A549 (cell line): ENCODE measurements at regions not wholly inside any gene's neighbourhood (a gene's known extent, or its start where the extent isn't known, plus 50 kb on each side); places are given as distances from the start of the nearest gene placed in this dataset.

Source experiments
- ATAC-seq, 2 experiments: fragments of 200-7000 bp in 1 of 2; fragments of >200 bp in 1 of 2; cut with Nextera tagmentation in 1 of 2; cut with Tn5 transposase in 1 of 2; 3 replicates each; pipeline versions ENCODE4 v1.8.0 to v1.9.1; 2018 to 2020; ENCODE audit warnings: mild to moderate bottlenecking in 1 of 2, moderate library complexity in 1 of 2
- CTCF ChIA-PET: fragments of 300-600 bp; sonication (Branson Sonifier 250); formaldehyde crosslinking; extraction: SDS; loops from one replicate; lab custom pipeline; 2021; ENCODE audit warnings: antibody characterized with exemption, inconsistent platforms; lab: Yijun Ruan, JAX
- POLR2A ChIA-PET: fragments of 350-600 bp; formaldehyde crosslinking; extraction: SDS; loops from one replicate; lab custom pipeline; 2021; ENCODE audit warnings: antibody characterized with exemption, inconsistent platforms; lab: Yijun Ruan, JAX
- DNase-seq, 2 experiments: peaks; one replicate each; pipeline versions ENCODE4 v3.0.0 to v3.0.0-alpha.2; 2011 to 2016; ENCODE audit warnings: low read depth in 1 of 2, low spot score in 1 of 2
- FAIRE-seq: peaks from 2 replicates; lab custom pipeline; 2011; peaks lifted over from hg19 to GRCh38; lab: Jason Lieb, UNC
- H3K27ac ChIP-seq, 2 experiments: fragments of >200 bp; sonication (Bioruptor Twin); formaldehyde crosslinking; 3 replicates each; pipeline ENCODE4 v1.5.1; 2016 to 2017
- H3K4me1 ChIP-seq: fragments of >200 bp; sonication (Bioruptor Twin); formaldehyde crosslinking; 3 replicates; pipeline ENCODE4 v1.6.1; 2016
- H3K4me2 ChIP-seq: fragments of >200 bp; sonication (Bioruptor Twin); formaldehyde crosslinking; 3 replicates; pipeline ENCODE4 v1.6.1; 2016
- H3K4me3 ChIP-seq: fragments of >200 bp; sonication (Bioruptor Twin); formaldehyde crosslinking; 3 replicates; pipeline ENCODE4 v1.5.1; 2016
- H3K9me3 ChIP-seq: fragments of >200 bp; sonication (Bioruptor Twin); formaldehyde crosslinking; 3 replicates; pipeline ENCODE4 v1.6.1; 2016
- BHLHE40 ChIP-seq: IDR thresholded peaks from 2 replicates; pipeline ENCODE4 v1.6.1; 2012; ENCODE audit warnings: low read depth, low read length, inconsistent platforms
- CBX2 ChIP-seq: fragments of 200-600 bp; sonication (generic); IDR thresholded peaks from 2 replicates; pipeline ENCODE4 v1.6.1; 2016; ENCODE audit warnings: low read depth, mild to moderate bottlenecking, borderline replicate concordance
- CBX8 ChIP-seq: fragments of 200-600 bp; sonication (generic); IDR thresholded peaks from 2 replicates; pipeline ENCODE4 v1.6.1; 2016
- CTCF ChIP-seq: fragments of >200 bp; sonication (Bioruptor Twin); formaldehyde crosslinking; IDR thresholded peaks from 3 replicates; pipeline ENCODE4 v1.5.1; 2016
- EHMT2 ChIP-seq: fragments of 200-600 bp; sonication (generic); IDR thresholded peaks from 2 replicates; pipeline ENCODE4 v1.6.1; 2016; ENCODE audit warnings: antibody characterized with exemption, low read depth, mild to moderate bottlenecking, moderate library complexity
- EP300 ChIP-seq, 2 experiments: fragments of >200 bp; sonication (Bioruptor Twin); formaldehyde crosslinking; IDR thresholded peaks; 2 replicates in 1 of 2; 3 replicates in 1 of 2; pipeline ENCODE4 v1.6.1; 2016 to 2017
- ESRRA ChIP-seq: fragments of 150-350 bp; IDR thresholded peaks from 2 replicates; pipeline ENCODE4 v1.6.1; 2014; ENCODE audit warnings: mild to moderate bottlenecking, low read length, borderline replicate concordance
- FOSB ChIP-seq: fragments of 250-450 bp; sonication (Bioruptor Pico); IDR thresholded peaks from 2 replicates; pipeline ENCODE4 v1.5.0; 2020; ENCODE audit warnings: mild to moderate bottlenecking, moderate library complexity
- FOSL2 ChIP-seq, 2 experiments: fragments of 450-650 bp in 1 of 2; fragments of >200 bp in 1 of 2; sonication (Bioruptor Twin) in 1 of 2; formaldehyde crosslinking; IDR thresholded peaks; 2 replicates each; pipeline versions ENCODE4 v1.5.0 to v1.6.1; 2016 to 2020; ENCODE audit warnings: mild to moderate bottlenecking in 1 of 2, moderate library complexity in 1 of 2
- GATA3 ChIP-seq: IDR thresholded peaks from 2 replicates; pipeline ENCODE4 v1.6.1; 2012; ENCODE audit warnings: borderline replicate concordance
- HOXA7 ChIP-seq: fragments of 250-450 bp; sonication (Bioruptor Pico); IDR thresholded peaks from 2 replicates; pipeline ENCODE4 v1.5.0; 2020; ENCODE audit warnings: mild to moderate bottlenecking, moderate library complexity
- HOXB5 ChIP-seq: fragments of 250-450 bp; sonication (Bioruptor Pico); IDR thresholded peaks from 2 replicates; pipeline ENCODE4 v1.5.0; 2020; ENCODE audit warnings: mild to moderate bottlenecking, moderate library complexity
- JUN ChIP-seq, 2 experiments: fragments of >200 bp; sonication (Bioruptor Twin); formaldehyde crosslinking; IDR thresholded peaks; 2 replicates in 1 of 2; 3 replicates in 1 of 2; pipeline ENCODE4 v1.6.1; 2016 to 2017
- KDM5A ChIP-seq: fragments of 200-600 bp; sonication (generic); IDR thresholded peaks from 2 replicates; pipeline ENCODE4 v1.6.1; 2016; ENCODE audit warnings: antibody characterized with exemption, mild to moderate bottlenecking
- MAFK ChIP-seq: fragments of 450-650 bp; IDR thresholded peaks from 2 replicates; pipeline ENCODE4 v1.6.1; 2014; ENCODE audit not compliant: partially characterized antibody
- MYC ChIP-seq: IDR thresholded peaks from 2 replicates; pipeline ENCODE4 v1.6.1; 2012; ENCODE audit warnings: mild to moderate bottlenecking, inconsistent platforms, low read length, improper control_type of control experiment, borderline replicate concordance
- NPAS2 ChIP-seq: fragments of 250-450 bp; sonication (Bioruptor Pico); IDR thresholded peaks from 2 replicates; pipeline ENCODE4 v1.8.0; 2022; ENCODE audit warnings: mild to moderate bottlenecking, moderate library complexity, borderline replicate concordance
- NR3C1 ChIP-seq: fragments of >200 bp; sonication (Bioruptor Twin); formaldehyde crosslinking; IDR thresholded peaks from 3 replicates; pipeline ENCODE4 v1.6.1; 2017
- POLR2A ChIP-seq: IDR thresholded peaks from 2 replicates; pipeline ENCODE4 v1.6.1; 2012; ENCODE audit warnings: mild to moderate bottlenecking, low read length
- POLR2AphosphoS2 ChIP-seq: conservative IDR thresholded peaks from 2 replicates; pipeline ENCODE4 v1.6.1; 2012; ENCODE audit warnings: low read length, improper control_type of control experiment, inconsistent platforms
- RAD21 ChIP-seq, 2 experiments: fragments of >200 bp in 1 of 2; sonication (Bioruptor Twin) in 1 of 2; formaldehyde crosslinking in 1 of 2; IDR thresholded peaks in 1 of 2; conservative IDR thresholded peaks in 1 of 2; 2 replicates in 1 of 2; 3 replicates in 1 of 2; pipeline ENCODE4 v1.6.1; 2012 to 2018; ENCODE audit warnings: inconsistent platforms in 1 of 2
- RNF2 ChIP-seq: fragments of 200-600 bp; sonication (generic); IDR thresholded peaks from 2 replicates; pipeline ENCODE4 v1.6.1; 2016; ENCODE audit warnings: low read depth, mild to moderate bottlenecking, antibody characterized with exemption, moderate library complexity, borderline replicate concordance
- SREBF2 ChIP-seq: fragments of 450-650 bp; IDR thresholded peaks from 2 replicates; pipeline ENCODE4 v1.6.1; 2014; ENCODE audit warnings: mild to moderate bottlenecking, moderate library complexity
- TFCP2L1 ChIP-seq: fragments of 250-450 bp; sonication (Bioruptor Pico); IDR thresholded peaks from 2 replicates; pipeline ENCODE4 v1.5.0; 2021; ENCODE audit warnings: mild to moderate bottlenecking
- TP53 ChIP-seq: fragments of 250-450 bp; sonication (Bioruptor Pico); IDR thresholded peaks from 2 replicates; pipeline ENCODE4 v1.5.0; 2021; ENCODE audit warnings: mild to moderate bottlenecking, moderate library complexity
- ZC3H11A ChIP-seq: fragments of 450-650 bp; IDR thresholded peaks from 2 replicates; pipeline ENCODE4 v1.6.1; 2014; ENCODE audit warnings: antibody characterized with exemption, mild to moderate bottlenecking
- ZSCAN20 ChIP-seq: fragments of 250-450 bp; sonication (Bioruptor Pico); IDR thresholded peaks from 2 replicates; pipeline ENCODE4 v1.8.0; 2022; ENCODE audit warnings: mild to moderate bottlenecking, moderate library complexity
- WGBS: methylation state at CpG from one replicate; pipeline ENCODE4 v1.1.6; 2017; ENCODE audit errors: missing lambda C conversion rate; 5-methylcytosine and 5-hydroxymethylcytosine counted together
- TF ChIP-seq, protein P1 (sequence below): fragments of 250-450 bp; sonication (Bioruptor Pico); IDR thresholded peaks from 2 replicates; pipeline ENCODE4 v1.5.0; 2020; ENCODE audit warnings: low read depth, mild to moderate bottlenecking, moderate library complexity
- TF ChIP-seq, protein P2 (sequence below): fragments of >200 bp; sonication (Bioruptor Twin); formaldehyde crosslinking; IDR thresholded peaks from 3 replicates; pipeline ENCODE4 v1.6.1; 2016
- TF ChIP-seq, protein P3 (sequence below): fragments of 250-450 bp; sonication (Bioruptor Pico); IDR thresholded peaks from 2 replicates; pipeline ENCODE4 v1.5.0; 2021; ENCODE audit warnings: mild to moderate bottlenecking, moderate library complexity, borderline replicate concordance

DNA sequence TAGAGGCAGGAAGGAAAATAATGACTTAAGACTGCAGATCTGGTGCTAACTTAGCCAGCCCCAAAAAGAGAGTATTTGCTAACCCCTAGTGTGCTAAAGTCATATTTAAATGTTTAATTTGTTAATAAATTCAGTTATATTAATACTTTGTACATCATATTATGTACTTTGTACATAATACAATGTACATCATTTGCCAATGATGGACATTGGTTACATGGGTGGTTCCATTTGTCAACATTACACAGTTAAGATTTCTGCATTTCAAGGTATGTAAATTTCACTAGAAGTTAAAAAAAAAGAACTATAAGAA, 63.9 kb upstream of the PIM1 start:
- ChIA-PET POLR2A (no interaction called here), CTCF (no interaction called here)
- no peak overlapping the region for H3K4me3 ChIP-seq
- ATAC-seq (no peak), DNase-seq (no peak), FAIRE-seq (no peak)
- H3K4me1 ChIP-seq, result peaks cover 46% of the 10 kb centered on the region
- H3K9me3 ChIP-seq, result no peaks in the 10 kb centered on the region
- no peak overlapping the region for H3K27ac ChIP-seq
- no peak for TF ChIP-seq HOXB5 (CRISPR knock-in tag)
- TF ChIP-seq CBX2, result no peak
- TF ChIP-seq FOSL2 (IDR thresholded peaks at IDR 0.05), result no peak
- no peak for TF ChIP-seq FOSL2 (CRISPR knock-in tag; IDR thresholded peaks at IDR 0.05)
- no peak for TF ChIP-seq KDM5A
- no peak for TF ChIP-seq POLR2AphosphoS2
- no peak for TF ChIP-seq NR3C1
- TF ChIP-seq, protein P1, sequence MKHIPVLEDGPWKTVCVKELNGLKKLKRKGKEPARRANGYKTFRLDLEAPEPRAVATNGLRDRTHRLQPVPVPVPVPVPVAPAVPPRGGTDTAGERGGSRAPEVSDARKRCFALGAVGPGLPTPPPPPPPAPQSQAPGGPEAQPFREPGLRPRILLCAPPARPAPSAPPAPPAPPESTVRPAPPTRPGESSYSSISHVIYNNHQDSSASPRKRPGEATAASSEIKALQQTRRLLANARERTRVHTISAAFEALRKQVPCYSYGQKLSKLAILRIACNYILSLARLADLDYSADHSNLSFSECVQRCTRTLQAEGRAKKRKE (CRISPR knock-in tag), result no peak
- TF ChIP-seq CTCF, result no peak
- no peak overlapping the region for H3K4me2 ChIP-seq

GRCh38 chr6:37106554-37106953, 63.4 kb upstream of the PIM1 start:
- Histone ChIP-seq H3K4me1 (peaks cover 42% of the 10 kb centered on the region), H3K9me3 (no peaks in the 10 kb centered on the region), H3K27ac (no peak overlapping the region), H3K4me3 (no peak overlapping the region), H3K4me2 (no peak overlapping the region)
- ATAC-seq, result no peak
- FAIRE-seq, result no peak
- 92% methylated on average over 6 of the region's 8 CpGs for WGBS
- ChIA-PET CTCF (no interaction called here), POLR2A (no interaction called here)
- DNase-seq, result no peak
- TF ChIP-seq RAD21 (conservative IDR thresholded peaks at IDR 0.05 in 1 of 2, IDR thresholded peaks at IDR 0.05 in 1 of 2) (no peak), ZSCAN20 (CRISPR knock-in tag) (no peak), NPAS2 (no peak), MYC (no peak), POLR2A (no peak), HOXA7 (CRISPR knock-in tag) (no peak), CBX2 (no peak), MAFK (no peak), RNF2 (no peak), CBX8 (no peak), TFCP2L1 (CRISPR knock-in tag) (no peak), GATA3 (no peak)
- TF ChIP-seq, protein P2, sequence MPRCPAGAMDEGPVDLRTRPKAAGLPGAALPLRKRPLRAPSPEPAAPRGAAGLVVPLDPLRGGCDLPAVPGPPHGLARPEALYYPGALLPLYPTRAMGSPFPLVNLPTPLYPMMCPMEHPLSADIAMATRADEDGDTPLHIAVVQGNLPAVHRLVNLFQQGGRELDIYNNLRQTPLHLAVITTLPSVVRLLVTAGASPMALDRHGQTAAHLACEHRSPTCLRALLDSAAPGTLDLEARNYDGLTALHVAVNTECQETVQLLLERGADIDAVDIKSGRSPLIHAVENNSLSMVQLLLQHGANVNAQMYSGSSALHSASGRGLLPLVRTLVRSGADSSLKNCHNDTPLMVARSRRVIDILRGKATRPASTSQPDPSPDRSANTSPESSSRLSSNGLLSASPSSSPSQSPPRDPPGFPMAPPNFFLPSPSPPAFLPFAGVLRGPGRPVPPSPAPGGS, result no peak

GRCh38 chr6:37106982-37107491, 62.9 kb upstream of the PIM1 start:
- DNase-seq, result no peak
- no peak overlapping the region for H3K4me2 ChIP-seq
- TF ChIP-seq RAD21 (conservative IDR thresholded peaks at IDR 0.05 in 1 of 2, IDR thresholded peaks at IDR 0.05 in 1 of 2) (no peak), SREBF2 (no peak), BHLHE40 (no peak), FOSB (CRISPR knock-in tag) (no peak), POLR2AphosphoS2 (no peak), EP300 (IDR thresholded peaks at IDR 0.05) (no peak), ZC3H11A (no peak), CBX2 (no peak), JUN (IDR thresholded peaks at IDR 0.05) (no peak), TP53 (CRISPR knock-in tag) (no peak), ESRRA (no peak), EHMT2 (no peak)
- TF ChIP-seq, protein P3, sequence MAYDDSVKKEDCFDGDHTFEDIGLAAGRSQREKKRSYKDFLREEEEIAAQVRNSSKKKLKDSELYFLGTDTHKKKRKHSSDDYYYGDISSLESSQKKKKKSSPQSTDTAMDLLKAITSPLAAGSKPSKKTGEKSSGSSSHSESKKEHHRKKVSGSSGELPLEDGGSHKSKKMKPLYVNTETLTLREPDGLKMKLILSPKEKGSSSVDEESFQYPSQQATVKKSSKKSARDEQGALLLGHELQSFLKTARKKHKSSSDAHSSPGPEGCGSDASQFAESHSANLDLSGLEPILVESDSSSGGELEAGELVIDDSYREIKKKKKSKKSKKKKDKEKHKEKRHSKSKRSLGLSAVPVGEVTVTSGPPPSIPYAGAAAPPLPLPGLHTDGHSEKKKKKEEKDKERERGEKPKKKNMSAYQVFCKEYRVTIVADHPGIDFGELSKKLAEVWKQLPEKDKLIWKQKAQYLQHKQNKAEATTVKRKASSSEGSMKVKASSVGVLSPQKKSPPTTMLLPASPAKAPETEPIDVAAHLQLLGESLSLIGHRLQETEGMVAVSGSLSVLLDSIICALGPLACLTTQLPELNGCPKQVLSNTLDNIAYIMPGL (CRISPR knock-in tag), result no peak
- H3K4me3 ChIP-seq, result no peak overlapping the region
- FAIRE-seq, result no peak
- ChIA-PET POLR2A (no interaction called here), CTCF (no interaction called here)
- no peak overlapping the region for H3K27ac ChIP-seq
- H3K9me3 ChIP-seq, result no peaks in the 10 kb centered on the region
- peaks cover 37% of the 10 kb centered on the region for H3K4me1 ChIP-seq
- no peak for ATAC-seq
- 92% methylated on average over 7 of the region's 7 CpGs for WGBS
